PC-3 (cell line): ENCODE measurements at regions not wholly inside any gene's neighbourhood (a gene's known extent, or its start where the extent isn't known, plus 50 kb on each side); places are given as distances from the start of the nearest gene placed in this dataset.

Experiments used
- ATAC-seq: fragments of 200-7000 bp; cut with Tn5 transposase; 2 replicates; pipeline ENCODE4 v1.9.1; 2020; ENCODE audit warnings: mild to moderate bottlenecking, moderate library complexity
- BruUV-seq: library from RNA; stranded (reverse); fragments of 400-500 nt; replicated peaks from 2 replicates; lab custom pipeline; 2021; lab: Mats Ljungman, UMichigan
- CTCF ChIA-PET: fragments of 300-600 bp; sonication (Branson Sonifier 250); formaldehyde crosslinking; loops from one replicate; lab custom pipeline; 2022; ENCODE audit warnings: antibody characterized with exemption; lab: Charles Lee
- POLR2A ChIA-PET: fragments of 300-600 bp; sonication (Branson Sonifier 250); formaldehyde crosslinking; loops from one replicate; lab custom pipeline; 2022; ENCODE audit warnings: antibody characterized with exemption; ENCODE audit not compliant: unreplicated experiment; lab: Charles Lee
- DNase-seq: peaks from one replicate; pipeline ENCODE4 v3.0.0-alpha.2; 2015
- H2AFZ ChIP-seq: fragments of 300-600 bp; sonication (generic); 2 replicates; pipeline ENCODE4 v1.6.0; 2016; ENCODE audit warnings: antibody characterized with exemption, low read length
- H3F3A ChIP-seq: fragments of 300-600 bp; sonication (generic); one replicate; pipeline ENCODE4 v1.6.0; 2017; ENCODE audit warnings: antibody characterized with exemption, low read length, control low read depth, mild to moderate bottlenecking; ENCODE audit not compliant: unreplicated experiment
- H3K27ac ChIP-seq: fragments of 300-600 bp; sonication (generic); 2 replicates; pipeline ENCODE4 v1.5.1; 2016; ENCODE audit warnings: mild to moderate bottlenecking, low read length
- H3K27me3 ChIP-seq: fragments of 300-600 bp; sonication (generic); 2 replicates; pipeline ENCODE4 v1.6.1; 2016; ENCODE audit warnings: low read length, mixed read lengths
- H3K36me3 ChIP-seq: fragments of 300-600 bp; sonication (generic); 2 replicates; pipeline ENCODE4 v1.6.1; 2016; ENCODE audit warnings: low read depth, mixed run types, low read length, mixed read lengths
- H3K4me1 ChIP-seq: fragments of 300-600 bp; sonication (generic); 2 replicates; pipeline ENCODE4 v1.5.1; 2016; ENCODE audit warnings: low read length; ENCODE audit not compliant: insufficient read depth
- H3K4me2 ChIP-seq: fragments of 300-600 bp; sonication (generic); 2 replicates; pipeline ENCODE4 v1.6.0; 2016; ENCODE audit warnings: low read length
- H3K4me3 ChIP-seq: fragments of 300-600 bp; sonication (generic); 2 replicates; pipeline ENCODE4 v1.5.1; 2016; ENCODE audit warnings: mild to moderate bottlenecking, low read length, mixed read lengths
- H3K79me2 ChIP-seq: fragments of 300-600 bp; sonication (generic); 2 replicates; pipeline ENCODE4 v1.6.1; 2017; ENCODE audit warnings: low read length, mixed read lengths
- H3K9ac ChIP-seq: fragments of 300-600 bp; sonication (generic); 2 replicates; pipeline ENCODE4 v1.6.0; 2016; ENCODE audit warnings: mild to moderate bottlenecking, low read length
- H3K9me2 ChIP-seq: fragments of 300-600 bp; sonication (generic); replicated peaks from 2 replicates; pipeline ENCODE4 v1.6.1; 2016; ENCODE audit warnings: mixed run types, low read length, mixed read lengths
- H3K9me3 ChIP-seq: fragments of 300-600 bp; sonication (generic); 2 replicates; pipeline ENCODE4 v1.6.1; 2016; ENCODE audit warnings: low read length, mixed read lengths
- H4K20me1 ChIP-seq: fragments of 300-600 bp; sonication (generic); 2 replicates; pipeline ENCODE4 v1.6.1; 2016; ENCODE audit warnings: low read length, mixed read lengths
- CTCF ChIP-seq: fragments of 300-600 bp; sonication (generic); conservative IDR thresholded peaks from 2 replicates; pipeline ENCODE4 v1.5.1; 2017; ENCODE audit warnings: antibody characterized with exemption, low read depth, mild to moderate bottlenecking, low read length
- EZH2 ChIP-seq: fragments of 300-600 bp; sonication (generic); IDR thresholded peaks from one replicate; pipeline ENCODE4 v1.6.1; 2017; ENCODE audit warnings: antibody characterized with exemption, mild to moderate bottlenecking, low read length; ENCODE audit not compliant: unreplicated experiment
- EZH2phosphoT487 ChIP-seq: fragments of 300-600 bp; sonication (generic); IDR thresholded peaks from 2 replicates; pipeline ENCODE4 v1.6.1; 2018; ENCODE audit warnings: mild to moderate bottlenecking, antibody characterized with exemption, low read length, borderline replicate concordance
- intact Hi-C: fragments of 100-400 bp; cut with micrococcal nuclease; formaldehyde crosslinking; loops from 2 replicates; pipeline ENCODE4 v1.9.0; 2023

GRCh38 chr4:160235771-160236170, 1132.9 kb downstream of the RAPGEF2 start:
- no peaks in the 10 kb centered on the region for H3K9me2 ChIP-seq
- H3K9me3 ChIP-seq: no peaks in the 10 kb centered on the region
- intact Hi-C loops: no loop called here
- H3F3A ChIP-seq: no peaks in the 10 kb centered on the region
- H3K27ac ChIP-seq: no peak overlapping the region
- no peak for ATAC-seq
- no peaks in the 10 kb centered on the region for H4K20me1 ChIP-seq
- H3K79me2 ChIP-seq: no peaks in the 10 kb centered on the region
- no TSS peak for BruUV-seq
- no peaks in the 10 kb centered on the region for H3K36me3 ChIP-seq
- CTCF ChIA-PET: no interaction called here
- DNase-seq: no peak
- no peak overlapping the region for H3K4me2 ChIP-seq
- no peak overlapping the region for H2AFZ ChIP-seq
- H3K9ac ChIP-seq: no peak overlapping the region
- TF ChIP-seq EZH2phosphoT487 (no peak), EZH2 (no peak), CTCF (no peak)
- no peaks in the 10 kb centered on the region for H3K27me3 ChIP-seq
- no peak overlapping the region for H3K4me3 ChIP-seq
- no peaks in the 10 kb centered on the region for H3K4me1 ChIP-seq
- POLR2A ChIA-PET: no interaction called here

- no peak overlapping the region for H3K4me3 ChIP-seq
- POLR2A ChIA-PET: no interaction called here
- DNase-seq: no peak
- no peaks in the 10 kb centered on the region for H3K36me3 ChIP-seq
- H3K9me2 ChIP-seq: no peaks in the 10 kb centered on the region
- no peaks in the 10 kb centered on the region for H3K4me1 ChIP-seq
- ATAC-seq: no peak
- no peak overlapping the region for H3K9ac ChIP-seq
- BruUV-seq: no TSS peak
- CTCF ChIA-PET: no interaction called here
- no peak overlapping the region for H3K27ac ChIP-seq
- intact Hi-C loops: no loop called here
- no peak overlapping the region for H2AFZ ChIP-seq
- no peak overlapping the region for H3K4me2 ChIP-seq
- TF ChIP-seq CTCF (no peak), EZH2phosphoT487 (no peak), EZH2 (no peak)
- no peaks in the 10 kb centered on the region for H4K20me1 ChIP-seq
- H3K9me3 ChIP-seq: no peaks in the 10 kb centered on the region
- H3K79me2 ChIP-seq: no peaks in the 10 kb centered on the region
- no peaks in the 10 kb centered on the region for H3F3A ChIP-seq
- no peaks in the 10 kb centered on the region for H3K27me3 ChIP-seq
Measured at GRCh38 chr4:160238790-160239189, 1135.9 kb downstream of the RAPGEF2 start.

GRCh38 chr4:160247091-160247656, 1144.3 kb downstream of the RAPGEF2 start:
- Histone ChIP-seq H3K4me1 (no peaks in the 10 kb centered on the region), H3K9me3 (no peaks in the 10 kb centered on the region), H3F3A (no peaks in the 10 kb centered on the region), H4K20me1 (no peaks in the 10 kb centered on the region), H3K79me2 (no peaks in the 10 kb centered on the region), H3K4me2 (no peak overlapping the region), H2AFZ (no peak overlapping the region), H3K9me2 (no peaks in the 10 kb centered on the region), H3K27ac (no peak overlapping the region), H3K36me3 (no peaks in the 10 kb centered on the region), H3K27me3 (no peaks in the 10 kb centered on the region), H3K4me3 (no peak overlapping the region), H3K9ac (no peak overlapping the region)
- BruUV-seq: no TSS peak
- DNase-seq (no peak), ATAC-seq (no peak)
- TF ChIP-seq EZH2phosphoT487: no peak
- no peak for TF ChIP-seq EZH2
- TF ChIP-seq CTCF: no peak
- POLR2A ChIA-PET: no interaction called here
- intact Hi-C loops: no loop called here
- CTCF ChIA-PET: no interaction called here
